GM18907 (cell line): ENCODE measurements at regions not wholly inside any gene's neighbourhood (a gene's known extent, or its start where the extent isn't known, plus 50 kb on each side); places are given as distances from the start of the nearest gene placed in this dataset.

Experiments used
- ATAC-seq: cut with Tn5 transposase; IDR thresholded peaks from one replicate; pipeline ENCODE4 v1.9.1; 2021; ENCODE audit warnings: mild to moderate bottlenecking, moderate library complexity; ENCODE audit not compliant: unreplicated experiment

GRCh38 chr1:170863621-170864020, 71.7 kb upstream of the MROH9 start:
- ATAC-seq: no peak

GRCh38 chr1:170864238-170864637, 71.1 kb upstream of the MROH9 start:
- no peak for ATAC-seq

GRCh38 chr1:170864876-170865538, 70.3 kb upstream of the MROH9 start:
- peak; percentile 36 for ATAC-seq

GRCh38 chr1:170866646-170867045, 68.7 kb upstream of the MROH9 start:
- no peak for ATAC-seq

GRCh38 chr1:170871868-170872267, 63.5 kb upstream of the MROH9 start:
- no peak for ATAC-seq

GRCh38 chr1:170872663-170873062, 62.7 kb upstream of the MROH9 start:
- ATAC-seq: peak; percentile 62

GRCh38 chr1:170874671-170875070, 60.7 kb upstream of the MROH9 start:
- no peak for ATAC-seq

- ATAC-seq: no peak
Measured at GRCh38 chr1:170881268-170882265, 53.8 kb upstream of the MROH9 start.
